KMS-11 (cell line): ENCODE measurements at regions not wholly inside any gene's neighbourhood (a gene's known extent, or its start where the extent isn't known, plus 50 kb on each side); places are given as distances from the start of the nearest gene placed in this dataset.

ENCODE experiments used
- H2AFZ ChIP-seq: fragments of 200-600 bp; sonication (generic); 2 replicates; pipeline ENCODE4 v1.6.1; 2016; ENCODE audit warnings: antibody characterized with exemption, mixed run types, low read depth
- H3K27ac ChIP-seq: fragments of 200-600 bp; sonication (generic); 2 replicates; pipeline ENCODE4 v1.6.1; 2016; ENCODE audit warnings: mild to moderate bottlenecking, mixed run types
- H3K27me3 ChIP-seq: fragments of 200-600 bp; sonication (generic); 2 replicates; pipeline ENCODE4 v1.6.1; 2017; ENCODE audit warnings: mild to moderate bottlenecking, low read depth, mixed run types, moderate library complexity; ENCODE audit not compliant: insufficient read depth
- H3K36me3 ChIP-seq: fragments of 200-600 bp; sonication (generic); 2 replicates; pipeline ENCODE4 v1.6.1; 2017; ENCODE audit warnings: mild to moderate bottlenecking, mixed run types; ENCODE audit not compliant: insufficient read depth
- H3K4me1 ChIP-seq: fragments of 200-600 bp; sonication (generic); 2 replicates; pipeline ENCODE4 v1.6.1; 2016; ENCODE audit warnings: mild to moderate bottlenecking, low read depth, mixed run types; ENCODE audit not compliant: poor library complexity, severe bottlenecking
- H3K4me2 ChIP-seq: fragments of 200-600 bp; sonication (generic); 2 replicates; pipeline ENCODE4 v1.7.0; 2016; ENCODE audit warnings: mild to moderate bottlenecking, mixed run types
- H3K4me3 ChIP-seq: fragments of 200-600 bp; sonication (generic); IDR thresholded peaks from 2 replicates; pipeline ENCODE4 v1.6.1; 2017; ENCODE audit warnings: low read depth, low read length, mixed read lengths; ENCODE audit not compliant: insufficient read depth
- H3K79me2 ChIP-seq: fragments of 200-600 bp; sonication (generic); 2 replicates; pipeline ENCODE4 v1.6.1; 2016; ENCODE audit warnings: low read depth, mixed run types; ENCODE audit not compliant: insufficient read depth
- H3K9ac ChIP-seq: fragments of 200-600 bp; sonication (generic); 2 replicates; pipeline ENCODE4 v1.6.1; 2016; ENCODE audit warnings: mild to moderate bottlenecking, mixed run types
- H4K20me1 ChIP-seq: fragments of 200-600 bp; sonication (generic); 2 replicates; pipeline ENCODE4 v1.6.1; 2016; ENCODE audit warnings: mild to moderate bottlenecking, mixed run types; ENCODE audit not compliant: insufficient read depth
- TF ChIP-seq, protein P1 (sequence below): fragments of 200-600 bp; sonication (generic); conservative IDR thresholded peaks from 2 replicates; pipeline ENCODE4 v1.6.1; 2017; ENCODE audit warnings: low read depth, mild to moderate bottlenecking, antibody characterized with exemption, low read length, moderate library complexity, mixed read lengths

- Histone ChIP-seq H3K27ac (no peak overlapping the region), H4K20me1 (no peaks in the 10 kb centered on the region), H3K4me3 (no peak overlapping the region), H3K9ac (no peak overlapping the region), H3K4me1 (no peaks in the 10 kb centered on the region), H2AFZ (no peak overlapping the region), H3K36me3 (no peaks in the 10 kb centered on the region), H3K79me2 (no peaks in the 10 kb centered on the region), H3K27me3 (no peaks in the 10 kb centered on the region), H3K4me2 (no peak overlapping the region)
- TF ChIP-seq, protein P1, sequence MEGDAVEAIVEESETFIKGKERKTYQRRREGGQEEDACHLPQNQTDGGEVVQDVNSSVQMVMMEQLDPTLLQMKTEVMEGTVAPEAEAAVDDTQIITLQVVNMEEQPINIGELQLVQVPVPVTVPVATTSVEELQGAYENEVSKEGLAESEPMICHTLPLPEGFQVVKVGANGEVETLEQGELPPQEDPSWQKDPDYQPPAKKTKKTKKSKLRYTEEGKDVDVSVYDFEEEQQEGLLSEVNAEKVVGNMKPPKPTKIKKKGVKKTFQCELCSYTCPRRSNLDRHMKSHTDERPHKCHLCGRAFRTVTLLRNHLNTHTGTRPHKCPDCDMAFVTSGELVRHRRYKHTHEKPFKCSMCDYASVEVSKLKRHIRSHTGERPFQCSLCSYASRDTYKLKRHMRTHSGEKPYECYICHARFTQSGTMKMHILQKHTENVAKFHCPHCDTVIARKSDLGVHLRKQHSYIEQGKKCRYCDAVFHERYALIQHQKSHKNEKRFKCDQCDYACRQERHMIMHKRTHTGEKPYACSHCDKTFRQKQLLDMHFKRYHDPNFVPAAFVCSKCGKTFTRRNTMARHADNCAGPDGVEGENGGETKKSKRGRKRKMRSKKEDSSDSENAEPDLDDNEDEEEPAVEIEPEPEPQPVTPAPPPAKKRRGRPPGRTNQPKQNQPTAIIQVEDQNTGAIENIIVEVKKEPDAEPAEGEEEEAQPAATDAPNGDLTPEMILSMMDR: no peak
These were observed 1111.8 kb upstream of the EEF2KMT start for GRCh38 chr16:6209355-6209930.

DNA sequence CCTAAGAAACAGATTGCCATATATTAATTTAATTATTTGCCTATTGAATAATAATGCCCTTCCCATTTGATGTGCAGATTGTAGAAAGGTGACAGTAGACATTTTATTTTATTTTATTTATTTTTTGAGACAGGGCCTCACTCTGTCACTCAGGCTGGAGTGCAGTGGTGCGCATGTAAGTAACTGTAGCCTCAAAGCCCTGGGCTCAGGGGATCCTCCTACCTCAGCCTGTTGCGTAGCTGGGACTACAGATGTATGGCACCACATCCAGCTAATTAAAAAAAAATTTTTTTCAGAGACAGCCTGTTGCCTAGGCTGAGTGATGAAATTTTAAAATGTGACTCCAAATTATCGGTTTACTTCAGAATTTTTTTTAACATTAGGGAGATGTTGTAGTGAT, 1110.0 kb upstream of the EEF2KMT start:
- no peaks in the 10 kb centered on the region for H4K20me1 ChIP-seq
- H3K27me3 ChIP-seq: no peaks in the 10 kb centered on the region
- TF ChIP-seq, protein P1: no peak
- no peak overlapping the region for H2AFZ ChIP-seq
- no peak overlapping the region for H3K27ac ChIP-seq
- no peak overlapping the region for H3K4me2 ChIP-seq
- H3K36me3 ChIP-seq: no peaks in the 10 kb centered on the region
- no peaks in the 10 kb centered on the region for H3K4me1 ChIP-seq
- H3K79me2 ChIP-seq: no peaks in the 10 kb centered on the region
- no peak overlapping the region for H3K4me3 ChIP-seq
- no peak overlapping the region for H3K9ac ChIP-seq

DNA sequence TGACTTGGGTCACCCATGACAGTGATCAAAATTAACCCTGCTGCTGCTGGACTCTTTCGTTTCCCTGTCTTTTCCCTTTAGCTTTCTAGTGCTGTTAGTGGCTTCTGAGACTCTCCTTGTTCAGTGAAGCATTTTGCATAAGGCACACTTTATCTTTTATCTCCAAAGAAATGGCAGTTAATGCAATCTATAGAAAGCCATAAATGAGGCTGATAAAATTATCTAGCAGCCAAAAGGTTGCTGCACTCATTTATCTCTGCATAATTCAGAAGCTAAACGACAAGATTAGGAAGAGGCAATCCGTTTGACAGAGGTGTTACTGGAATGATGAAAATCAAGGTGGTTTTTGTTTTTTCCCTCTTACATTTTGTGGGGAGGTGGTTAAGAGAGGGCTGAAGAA, 1109.5 kb upstream of the EEF2KMT start:
- Histone ChIP-seq H3K36me3 (no peaks in the 10 kb centered on the region), H3K4me1 (no peaks in the 10 kb centered on the region), H3K27me3 (no peaks in the 10 kb centered on the region), H4K20me1 (no peaks in the 10 kb centered on the region), H2AFZ (no peak overlapping the region), H3K4me3 (no peak overlapping the region), H3K9ac (no peak overlapping the region), H3K27ac (no peak overlapping the region), H3K79me2 (no peaks in the 10 kb centered on the region), H3K4me2 (no peak overlapping the region)
- TF ChIP-seq, protein P1: no peak

- Histone ChIP-seq H4K20me1 (no peaks in the 10 kb centered on the region), H3K36me3 (no peaks in the 10 kb centered on the region), H2AFZ (no peak overlapping the region), H3K27me3 (no peaks in the 10 kb centered on the region), H3K4me2 (no peak overlapping the region), H3K4me1 (no peaks in the 10 kb centered on the region), H3K4me3 (no peak overlapping the region), H3K9ac (no peak overlapping the region), H3K27ac (no peak overlapping the region), H3K79me2 (no peaks in the 10 kb centered on the region)
- TF ChIP-seq, protein P1: no peak
These were observed 1108.5 kb upstream of the EEF2KMT start for GRCh38 chr16:6206080-6206479.
